CD4-positive, alpha-beta T cell treated with Interleukin-4 for 4 hours (primary cell): ENCODE measurements at regions not wholly inside any gene's neighbourhood (a gene's known extent, or its start where the extent isn't known, plus 50 kb on each side); places are given as distances from the start of the nearest gene placed in this dataset.

Experiments used
- DNase-seq: peaks from one replicate; pipeline ENCODE4 v3.0.0-alpha.2; 2020

DNA sequence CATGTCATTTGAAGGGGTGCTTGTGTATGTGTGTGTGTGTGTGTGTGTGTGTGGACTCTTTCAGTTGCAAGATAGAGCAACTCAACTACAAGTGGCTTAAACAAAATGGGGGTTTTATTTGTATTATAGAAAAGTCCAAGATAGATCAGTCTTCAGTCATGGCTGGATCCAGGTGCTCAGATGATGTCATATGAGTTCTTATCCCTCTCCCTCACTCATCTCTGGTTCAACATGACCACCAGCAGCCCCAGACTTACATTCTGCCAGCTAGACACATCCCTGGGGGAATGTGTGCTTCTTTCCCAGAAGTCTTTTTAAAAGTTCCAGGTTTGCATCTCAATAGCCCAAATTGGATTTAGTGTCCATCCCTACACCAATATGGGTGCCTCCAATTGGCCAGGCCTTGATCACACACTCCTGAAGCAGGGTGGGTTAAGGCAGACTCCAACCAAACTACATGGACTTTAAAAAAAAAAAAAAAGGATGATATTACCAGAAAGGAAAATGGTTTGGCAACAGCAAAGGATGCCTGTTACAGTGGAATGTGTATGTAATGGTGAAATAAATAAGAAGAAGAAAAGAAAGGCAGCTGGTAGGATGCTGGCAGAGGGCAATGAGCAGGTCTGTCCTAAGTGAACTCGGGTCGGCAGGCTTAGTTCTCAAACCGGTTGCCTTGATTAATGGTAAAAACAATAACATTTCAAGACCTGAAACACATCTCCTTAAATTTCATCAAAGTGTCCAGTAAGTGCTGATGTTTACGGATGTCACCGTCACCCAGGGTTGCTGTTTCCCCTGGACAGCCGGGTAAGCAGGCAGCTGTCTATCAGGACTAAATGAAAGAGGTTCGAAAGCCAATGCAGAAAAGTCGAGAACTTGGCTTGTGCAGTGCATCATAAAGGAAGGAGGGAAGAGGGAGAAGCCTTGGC lies 107.7 kb downstream of the SMIM20 start:
- no peak for DNase-seq

GRCh38 chr4:26022346-26023202 lies 108.6 kb downstream of the SMIM20 start:
- DNase-seq = no peak

GRCh38 chr4:26023203-26023972 lies 109.4 kb downstream of the SMIM20 start:
- DNase-seq = no peak

DNA sequence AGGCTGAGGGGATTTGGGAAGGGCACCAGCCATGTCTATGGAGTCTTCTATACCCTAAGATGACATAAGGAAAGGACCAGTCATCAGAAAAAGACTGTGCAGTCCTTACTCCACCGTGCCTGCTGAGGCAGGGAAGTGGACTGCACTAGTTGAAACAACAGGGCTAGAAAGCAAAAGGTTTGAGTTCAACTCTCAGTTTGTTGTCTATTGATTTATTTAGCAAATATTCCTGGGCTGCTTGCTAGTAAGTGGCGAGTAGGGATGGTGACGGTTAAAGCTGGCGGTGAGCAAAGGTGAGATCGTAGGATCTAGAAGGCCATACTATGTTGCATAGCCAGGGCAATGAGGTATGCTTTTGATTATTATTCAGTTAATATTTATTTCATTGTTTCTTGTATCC lies 110.1 kb downstream of the SMIM20 start:
- DNase-seq = no peak

DNA sequence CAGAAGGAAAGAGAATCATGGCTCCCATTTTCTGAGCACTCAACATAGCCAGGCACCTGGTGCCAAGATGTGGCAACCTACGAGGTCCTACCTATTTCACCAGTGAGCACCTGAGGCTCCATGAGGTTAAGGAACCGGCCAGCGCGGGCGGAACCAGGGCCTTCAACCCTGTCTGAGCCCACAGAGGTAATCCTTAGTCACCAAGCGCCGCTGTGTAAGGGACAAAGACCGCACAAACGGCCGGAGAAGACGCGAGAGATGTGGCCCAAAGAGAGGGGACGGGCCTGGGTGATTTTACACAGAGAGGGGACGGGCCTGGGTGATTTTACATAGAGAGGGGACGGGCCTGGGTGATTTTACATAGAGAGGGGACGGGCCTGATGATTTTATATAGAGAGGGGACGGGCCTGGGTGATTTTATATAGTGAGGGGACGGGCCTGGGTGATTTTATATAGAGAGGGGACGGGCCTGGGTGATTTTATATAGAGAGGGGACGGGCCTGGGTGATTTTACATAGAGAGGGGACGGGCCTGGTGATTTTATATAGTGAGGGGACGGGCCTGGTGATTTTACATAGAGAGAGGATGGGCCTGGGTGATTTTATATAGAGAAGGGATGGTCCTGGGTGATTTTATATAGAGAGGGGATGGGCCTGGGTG lies 114.2 kb downstream of the SMIM20 start:
- no peak for DNase-seq

DNA sequence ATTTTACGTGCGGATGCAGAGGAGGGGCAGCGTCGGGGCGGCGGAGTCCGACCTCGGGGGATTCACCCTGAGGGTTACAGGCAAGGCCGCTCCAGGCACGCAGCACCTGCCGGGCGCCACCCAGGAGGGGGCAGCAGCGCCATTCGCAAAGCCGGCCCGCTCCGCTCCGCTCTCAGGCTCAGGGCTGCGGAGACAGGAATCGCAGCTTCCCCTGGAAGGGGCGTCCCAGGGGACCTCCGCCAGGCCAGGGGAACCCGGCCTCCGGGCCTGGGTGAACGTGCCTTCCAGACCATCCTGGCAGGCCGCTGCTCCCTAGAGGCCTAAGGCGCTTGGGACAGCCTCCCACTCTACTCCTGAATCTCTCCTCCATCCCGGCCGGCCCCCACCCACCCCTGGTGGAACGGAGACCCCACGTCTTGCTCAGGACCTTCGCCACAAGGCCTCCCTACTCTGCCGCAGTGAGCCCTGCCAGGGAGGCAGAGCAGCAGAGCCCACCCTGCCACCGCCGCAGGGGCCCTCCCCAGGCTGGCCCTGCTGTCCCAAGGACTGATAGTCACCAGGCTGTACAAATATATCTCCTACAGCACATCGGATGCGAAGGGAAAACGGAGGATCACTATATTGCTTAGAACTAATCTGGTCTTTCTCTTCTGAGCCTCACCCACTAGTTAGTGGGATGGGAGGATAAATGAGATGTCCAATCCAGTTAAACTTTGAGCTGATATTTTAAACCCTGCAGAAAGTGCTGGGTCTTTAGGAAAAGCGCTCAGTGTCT lies 115.0 kb downstream of the SMIM20 start:
- peak; percentile 23 for DNase-seq

GRCh38 chr4:26029568-26030131 lies 115.6 kb downstream of the SMIM20 start:
- DNase-seq = no peak

DNA sequence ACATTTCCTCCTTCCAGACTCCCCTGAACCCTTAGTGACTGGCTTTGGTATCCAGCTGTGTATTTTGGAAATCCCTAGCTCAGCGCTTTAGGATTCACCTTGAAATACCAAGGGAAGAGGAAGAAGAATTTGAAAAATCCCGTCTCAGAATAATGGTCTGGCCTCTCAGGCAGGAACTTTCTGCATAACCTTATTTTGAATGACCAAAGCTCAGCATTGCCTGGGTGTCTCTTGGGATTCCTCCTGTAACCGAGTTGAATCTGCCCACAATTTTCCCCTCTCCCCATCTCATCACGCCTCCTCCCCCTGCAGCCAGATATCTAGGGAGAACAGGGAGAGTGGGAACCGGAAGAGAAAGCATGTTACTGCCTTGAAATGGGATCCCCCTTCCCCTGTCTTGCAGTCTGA lies 116.2 kb downstream of the SMIM20 start:
- DNase-seq = no peak

GRCh38 chr4:26030780-26031179 lies 116.8 kb downstream of the SMIM20 start:
- no peak for DNase-seq

GRCh38 chr4:26031704-26032103 lies 117.7 kb downstream of the SMIM20 start:
- DNase-seq = no peak

DNA sequence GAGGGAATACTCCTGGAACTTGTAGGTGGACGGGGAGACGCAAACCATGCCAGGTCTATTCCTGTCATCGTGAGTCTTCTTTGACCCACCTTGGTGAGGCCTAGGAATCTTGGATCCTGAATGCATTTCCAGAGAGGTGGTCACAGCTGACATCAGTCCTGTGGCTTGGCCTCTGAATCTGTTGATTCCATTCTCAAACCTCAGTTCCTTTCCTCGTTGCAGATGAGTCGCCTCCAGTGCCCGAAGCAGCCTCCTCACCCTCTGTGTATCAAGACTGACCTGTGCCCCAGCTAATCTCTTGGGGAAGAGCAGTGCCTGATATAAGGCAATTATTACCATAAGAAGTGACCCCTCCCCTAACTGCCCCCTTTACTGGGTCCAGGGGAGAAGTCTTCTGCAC lies 118.1 kb downstream of the SMIM20 start:
- no peak for DNase-seq

- no peak for DNase-seq
These were observed 118.8 kb downstream of the SMIM20 start for GRCh38 chr4:26032630-26033317.

GRCh38 chr4:26033389-26033788 lies 119.4 kb downstream of the SMIM20 start:
- DNase-seq = no peak

GRCh38 chr4:26034849-26035248 lies 120.8 kb downstream of the SMIM20 start:
- no peak for DNase-seq

GRCh38 chr4:26035921-26036320 lies 121.9 kb downstream of the SMIM20 start:
- DNase-seq = no peak

DNA sequence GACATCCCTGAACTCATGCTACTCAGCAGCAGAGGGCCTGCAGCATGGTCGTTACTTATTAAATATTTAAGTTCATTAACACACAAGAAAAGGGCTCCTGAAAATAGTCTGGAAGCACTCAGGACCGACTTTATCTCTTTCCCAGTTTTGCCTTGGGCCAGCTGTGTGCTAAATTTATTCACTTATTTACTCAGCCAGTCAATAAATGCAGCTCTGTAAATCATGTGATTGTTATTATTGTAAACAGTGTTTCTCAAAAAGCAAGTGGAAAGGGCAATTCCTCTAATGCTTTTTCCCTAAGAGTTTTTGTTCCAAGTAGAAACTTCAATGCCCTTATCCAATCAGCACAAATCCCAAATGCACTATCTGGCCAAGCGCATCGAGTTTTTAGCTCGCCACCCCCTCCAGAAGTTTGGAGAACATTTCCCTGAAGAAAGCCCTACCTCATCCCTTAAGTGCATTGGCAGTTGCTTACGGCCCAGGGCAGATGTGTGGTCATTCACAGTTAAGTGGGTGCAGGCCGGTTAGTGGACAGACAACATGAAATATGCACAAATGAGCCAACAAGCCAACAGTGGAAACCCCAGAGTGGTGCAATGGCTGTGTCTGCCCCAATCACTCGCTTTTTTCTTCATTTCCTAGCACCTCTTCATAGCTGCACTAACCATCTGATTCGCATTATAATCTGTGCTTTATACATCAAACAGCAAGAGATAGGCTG lies 125.8 kb downstream of the SMIM20 start:
- no peak for DNase-seq

DNA sequence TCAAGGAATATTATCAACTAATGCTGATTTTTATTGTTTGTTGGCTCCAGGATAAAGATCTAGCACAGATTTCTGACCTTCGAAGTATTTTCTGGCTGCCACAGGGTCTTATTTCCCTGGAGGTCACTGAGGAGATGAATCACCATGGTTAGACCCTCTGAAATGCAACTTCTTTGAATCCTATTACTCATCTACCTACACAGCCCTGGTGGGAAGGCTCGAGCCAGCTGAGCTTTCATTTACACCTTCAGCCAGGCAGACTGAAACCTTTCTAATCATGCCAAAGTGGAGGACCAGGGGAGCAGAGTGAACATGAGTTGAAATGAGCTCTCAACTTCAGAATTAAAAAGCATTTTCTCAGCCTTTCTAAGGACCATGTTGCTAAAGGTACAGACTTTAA lies 130.5 kb downstream of the SMIM20 start:
- no peak for DNase-seq

DNA sequence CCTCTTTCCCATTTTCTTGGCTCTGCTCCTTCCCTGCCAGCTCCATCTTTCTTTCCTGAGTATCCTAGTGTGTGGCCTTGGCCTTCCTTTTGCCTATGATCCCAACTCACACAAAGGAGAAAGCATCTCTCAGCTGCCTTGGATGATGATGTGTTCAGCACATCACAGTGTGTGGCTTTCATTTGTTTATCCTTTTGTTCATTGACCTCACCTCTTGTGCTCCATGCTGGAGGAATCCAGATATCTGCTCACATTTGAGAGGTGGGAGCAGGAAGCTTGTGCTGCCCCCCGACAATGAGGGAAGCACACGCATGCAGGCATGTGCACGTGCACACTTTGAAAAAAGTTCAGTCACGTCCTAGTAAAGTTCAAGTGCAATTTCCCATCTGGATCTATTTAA lies 131.0 kb downstream of the SMIM20 start:
- DNase-seq = no peak

DNA sequence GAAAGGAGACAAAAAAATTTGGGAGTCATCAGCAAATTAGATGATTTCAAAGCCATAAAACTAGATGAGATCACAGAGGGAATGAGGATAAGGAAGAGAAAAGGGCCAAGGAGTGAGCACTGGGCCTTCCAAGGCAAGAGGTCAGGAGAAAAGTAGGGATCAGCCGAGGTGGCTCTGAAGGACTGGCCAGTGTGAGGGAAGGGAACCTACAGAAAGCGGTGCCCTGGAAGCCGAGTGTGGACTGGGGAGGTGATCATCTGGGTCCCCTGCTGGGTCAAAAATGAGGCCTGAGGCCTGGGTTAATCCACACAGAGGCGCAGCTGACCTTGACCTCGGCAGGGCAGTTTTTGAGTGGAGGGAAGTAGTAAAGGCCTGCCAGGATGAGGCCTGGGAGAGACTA lies 133.8 kb downstream of the SMIM20 start:
- DNase-seq = no peak

DNA sequence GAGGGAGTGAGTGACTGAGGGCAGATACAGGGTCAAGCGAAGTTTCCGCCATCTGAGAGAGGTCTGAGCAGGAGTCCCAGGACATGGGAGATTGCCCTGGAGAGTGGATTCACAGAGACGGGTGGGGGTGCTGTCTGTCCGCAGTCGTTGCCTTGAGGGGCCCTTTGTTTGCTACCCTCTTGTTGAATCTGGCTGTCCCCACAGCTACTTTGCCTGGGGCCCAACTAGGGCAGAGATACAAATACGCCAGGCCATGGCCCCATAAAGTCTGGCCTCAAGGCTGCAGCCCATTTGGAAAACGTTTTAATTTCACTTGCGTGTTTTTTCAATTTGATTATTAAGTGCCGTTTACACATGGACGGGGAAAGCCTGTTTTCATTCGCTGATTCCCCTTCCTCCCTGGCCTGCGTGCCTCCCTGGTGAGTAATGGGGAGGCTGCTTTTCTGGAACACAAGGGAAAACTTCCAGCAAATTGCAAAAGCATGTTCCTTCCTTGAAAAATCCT lies 134.4 kb downstream of the SMIM20 start:
- no peak for DNase-seq
